IMR-90 (cell line): ENCODE measurements at regions not wholly inside any gene's neighbourhood (a gene's known extent, or its start where the extent isn't known, plus 50 kb on each side); places are given as distances from the start of the nearest gene placed in this dataset.

Experiments used
- ATAC-seq: fragments of 200-7000 bp; cut with Tn5 transposase; 2 replicates; pipeline ENCODE4 v1.9.1; 2020; ENCODE audit warnings: low read depth, mild to moderate bottlenecking, moderate library complexity
- BruUV-seq: library from RNA; stranded (reverse); fragments of 400-500 nt; replicated peaks from 2 replicates; lab custom pipeline; 2021; lab: Mats Ljungman, UMichigan
- CTCF ChIA-PET: fragments of 300-600 bp; formaldehyde crosslinking; extraction: SDS; loops from one replicate; lab custom pipeline; 2021; ENCODE audit warnings: antibody characterized with exemption; lab: Yijun Ruan, JAX
- POLR2A ChIA-PET: fragments of 300-600 bp; sonication (Branson Sonifier 250); formaldehyde crosslinking; loops from one replicate; lab custom pipeline; 2022; ENCODE audit warnings: antibody characterized with exemption; ENCODE audit not compliant: unreplicated experiment; lab: Charles Lee
- DNase-seq: peaks from one replicate; pipeline ENCODE4 v3.0.0; 2013
- H2AFZ ChIP-seq: replicated peaks from 2 replicates; pipeline ENCODE3; 2013; ENCODE audit warnings: low read length, mild to moderate bottlenecking; ENCODE audit not compliant: poor library complexity
- H2AK5ac ChIP-seq: 2 replicates; pipeline ENCODE4 v1.6.1; 2013; ENCODE audit warnings: low read depth, low read length, inconsistent platforms
- H2AK9ac ChIP-seq: replicated peaks from 2 replicates; pipeline ENCODE3; 2013; ENCODE audit warnings: mild to moderate bottlenecking, low read depth, low read length, moderate library complexity; ENCODE audit not compliant: poor library complexity
- H2BK120ac ChIP-seq: 2 replicates; pipeline ENCODE4 v1.6.1; 2013; ENCODE audit warnings: low read depth, low read length, inconsistent platforms
- H2BK15ac ChIP-seq: 3 replicates; pipeline ENCODE4 v1.6.1; 2013; ENCODE audit warnings: low read depth, low read length, inconsistent platforms
- H2BK20ac ChIP-seq: 2 replicates; pipeline ENCODE4 v1.6.1; 2013; ENCODE audit warnings: low read depth, mild to moderate bottlenecking, inconsistent platforms, low read length, moderate library complexity
- H2BK5ac ChIP-seq: 2 replicates; pipeline ENCODE4 v1.6.1; 2013; ENCODE audit warnings: mild to moderate bottlenecking, low read depth, low read length, inconsistent platforms; ENCODE audit not compliant: poor library complexity, severe bottlenecking
- H3K14ac ChIP-seq: replicated peaks from 2 replicates; pipeline ENCODE4 v1.6.1; 2013; ENCODE audit warnings: low read depth, low read length, inconsistent platforms
- H3K18ac ChIP-seq: 2 replicates; pipeline ENCODE4 v1.6.1; 2013; ENCODE audit warnings: low read depth, low read length, control low read depth
- H3K23ac ChIP-seq: 2 replicates; pipeline ENCODE4 v1.6.1; 2013; ENCODE audit warnings: low read depth, low read length, inconsistent platforms
- H3K27ac ChIP-seq: 2 replicates; pipeline ENCODE4 v1.5.1; 2013; ENCODE audit warnings: mild to moderate bottlenecking, control low read depth, low read length; ENCODE audit not compliant: insufficient read depth
- H3K27me3 ChIP-seq: 2 replicates; pipeline ENCODE4 v1.6.1; 2013; ENCODE audit warnings: low read length; ENCODE audit not compliant: control insufficient read depth, insufficient read depth
- H3K36me3 ChIP-seq: 2 replicates; pipeline ENCODE4 v1.6.1; 2013; ENCODE audit warnings: low read length, mixed read lengths; ENCODE audit not compliant: control insufficient read depth, insufficient read depth
- H3K4ac ChIP-seq: 2 replicates; pipeline ENCODE4 v1.6.1; 2013; ENCODE audit warnings: low read depth, low read length, inconsistent platforms
- H3K4me1 ChIP-seq: 2 replicates; pipeline ENCODE4 v1.6.1; 2013; ENCODE audit warnings: low read length, mixed read lengths; ENCODE audit not compliant: control insufficient read depth, insufficient read depth
- H3K4me2 ChIP-seq: 2 replicates; pipeline ENCODE4 v1.6.1; 2013; ENCODE audit warnings: low read depth, mild to moderate bottlenecking, control low read depth, low read length, moderate library complexity
- H3K4me3 ChIP-seq: 2 replicates; pipeline ENCODE4 v1.5.1; 2013; ENCODE audit warnings: low read depth, mild to moderate bottlenecking, control low read depth, low read length, moderate library complexity; ENCODE audit not compliant: insufficient read depth
- H3K56ac ChIP-seq: 2 replicates; pipeline ENCODE4 v1.6.1; 2013; ENCODE audit warnings: low read length, inconsistent platforms; ENCODE audit not compliant: insufficient read depth; ENCODE audit errors: extremely low read depth
- H3K79me1 ChIP-seq, 2 experiments: 2 replicates each; pipeline ENCODE4 v1.6.1; 2013; ENCODE audit warnings: low read length in 2 of 2, inconsistent platforms in 1 of 2, low read depth in 1 of 2
- H3K9ac ChIP-seq: 2 replicates; pipeline ENCODE4 v1.6.1; 2013; ENCODE audit warnings: low read depth, low read length, control low read depth
- H3K9me1 ChIP-seq: 2 replicates; pipeline ENCODE4 v1.6.1; 2013; ENCODE audit warnings: low read length, inconsistent platforms; ENCODE audit not compliant: insufficient read depth
- H3K9me3 ChIP-seq: 2 replicates; pipeline ENCODE4 v1.6.1; 2013; ENCODE audit warnings: low read length; ENCODE audit not compliant: control insufficient read depth, insufficient read depth
- H4K20me1 ChIP-seq: 2 replicates; pipeline ENCODE4 v1.6.1; 2013; ENCODE audit warnings: low read length, inconsistent platforms; ENCODE audit not compliant: insufficient read depth
- H4K5ac ChIP-seq: 2 replicates; pipeline ENCODE4 v1.6.1; 2013; ENCODE audit warnings: mild to moderate bottlenecking, low read depth, low read length, control low read depth
- H4K8ac ChIP-seq, 2 experiments: 2 replicates each; pipeline ENCODE4 v1.6.1; 2013; ENCODE audit warnings: low read depth in 2 of 2, low read length in 2 of 2, control low read depth in 1 of 2, inconsistent platforms in 1 of 2
- H4K91ac ChIP-seq: 2 replicates; pipeline ENCODE4 v1.6.1; 2013; ENCODE audit warnings: low read depth, low read length, inconsistent platforms; ENCODE audit not compliant: insufficient read depth
- BHLHE40 ChIP-seq: fragments of 150-350 bp; IDR thresholded peaks from 2 replicates; pipeline ENCODE4 v1.6.1; 2016; ENCODE audit warnings: mild to moderate bottlenecking, low read depth, low read length
- CEBPB ChIP-seq: IDR thresholded peaks from 2 replicates; pipeline ENCODE4 v1.6.1; 2012; ENCODE audit warnings: low read depth, low read length, improper control_type of control experiment
- CHD1 ChIP-seq: IDR thresholded peaks from 2 replicates; pipeline ENCODE4 v1.6.1; 2012; ENCODE audit warnings: low read depth, low read length, improper control_type of control experiment
- FOS ChIP-seq: fragments of 150-350 bp; IDR thresholded peaks from 2 replicates; pipeline ENCODE4 v1.6.1; 2016; ENCODE audit warnings: low read depth, low read length
- MAFK ChIP-seq: IDR thresholded peaks from 2 replicates; pipeline ENCODE4 v1.6.1; 2012; ENCODE audit warnings: low read depth, low read length, improper control_type of control experiment
- MAZ ChIP-seq: IDR thresholded peaks from 2 replicates; pipeline ENCODE4 v1.6.1; 2012; ENCODE audit warnings: low read depth, mild to moderate bottlenecking, low read length, improper control_type of control experiment, moderate library complexity, borderline replicate concordance
- MXI1 ChIP-seq: IDR thresholded peaks from 2 replicates; pipeline ENCODE4 v1.6.1; 2012; ENCODE audit warnings: low read depth, mild to moderate bottlenecking, low read length, moderate library complexity, borderline replicate concordance
- NFE2L2 ChIP-seq: fragments of 150-350 bp; IDR thresholded peaks from 2 replicates; pipeline ENCODE4 v1.6.1; 2016; ENCODE audit warnings: low read depth, mild to moderate bottlenecking, low read length
- POLR2A ChIP-seq: IDR thresholded peaks from 2 replicates; pipeline ENCODE4 v1.6.1; 2012; ENCODE audit warnings: mild to moderate bottlenecking, low read depth, low read length
- RAD21 ChIP-seq: IDR thresholded peaks from 2 replicates; pipeline ENCODE4 v1.6.1; 2012; ENCODE audit warnings: low read length, improper control_type of control experiment
- RCOR1 ChIP-seq: IDR thresholded peaks from 2 replicates; pipeline ENCODE4 v1.6.1; 2012; ENCODE audit warnings: mild to moderate bottlenecking, low read length, improper control_type of control experiment; ENCODE audit not compliant: insufficient replicate concordance
- RFX5 ChIP-seq: IDR thresholded peaks from 2 replicates; pipeline ENCODE4 v1.8.0; 2012; ENCODE audit warnings: low read depth, mild to moderate bottlenecking, low read length, moderate library complexity
- SMC3 ChIP-seq: fragments of 150-350 bp; IDR thresholded peaks from 2 replicates; pipeline ENCODE4 v1.6.1; 2016; ENCODE audit warnings: low read depth, mild to moderate bottlenecking, antibody characterized with exemption, low read length, moderate library complexity
- WGBS, 2 experiments: methylation state at CpG; one replicate each; pipeline versions ENCODE4 v1.1.5 to v1.1.7; 2013; ENCODE audit warnings: missing lambda C conversion rate in 2 of 2; ENCODE audit not compliant: insufficient read length in 1 of 2; ENCODE audit errors: extremely low coverage in 2 of 2; 5-methylcytosine and 5-hydroxymethylcytosine counted together
- dilution Hi-C: fragments of 300-500 bp; cut with HindIII; formaldehyde crosslinking; loops from one replicate; pipeline ENCODE4 v1.14.3; 2018; ENCODE audit warnings: low sequenced_read_pairs; ENCODE audit not compliant: unreplicated experiment
- in situ Hi-C: fragments of 300-500 bp; cut with MboI; formaldehyde crosslinking; loops from 3 replicates; pipeline ENCODE4 v1.14.3; 2019; ENCODE audit warnings: low sequenced_read_pairs, inconsistent platforms, mixed read lengths
- intact Hi-C: fragments of 100-400 bp; cut with micrococcal nuclease; formaldehyde crosslinking; loops from 2 replicates; pipeline ENCODE4 v1.10.0; 2022
- TF ChIP-seq, protein P1 (sequence below): conservative IDR thresholded peaks from 2 replicates; pipeline ENCODE4 v1.5.1; 2012; ENCODE audit warnings: mild to moderate bottlenecking, low read depth, low read length, improper control_type of control experiment
- TF ChIP-seq, protein P2 (sequence below): fragments of 150-350 bp; IDR thresholded peaks from 2 replicates; pipeline ENCODE4 v1.6.1; 2017; ENCODE audit warnings: mild to moderate bottlenecking, antibody characterized with exemption, low read length, low read depth
- TF ChIP-seq, protein P3 (sequence below): fragments of 150-350 bp; IDR thresholded peaks from 2 replicates; pipeline ENCODE4 v1.6.1; 2016; ENCODE audit warnings: low read depth, mild to moderate bottlenecking, low read length, moderate library complexity, borderline replicate concordance

DNA sequence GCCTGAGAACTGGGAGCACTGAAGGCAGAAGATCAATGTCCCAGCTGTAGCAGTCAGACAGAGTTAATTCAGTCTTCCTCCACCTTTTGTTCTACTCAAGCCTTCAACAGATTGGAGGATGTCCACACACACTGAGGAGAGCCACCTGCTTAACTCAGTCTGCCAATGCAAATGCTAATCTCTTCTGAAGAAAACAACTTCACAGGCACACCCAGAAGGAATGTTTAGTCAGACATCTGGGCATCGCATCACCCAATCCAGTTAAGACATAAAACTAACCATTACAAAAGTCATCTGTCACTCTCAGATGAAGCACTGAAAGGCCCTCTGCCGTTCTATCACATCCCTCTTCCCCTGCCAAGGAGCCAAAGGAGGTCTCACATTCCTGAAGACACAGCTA lies 173.7 kb downstream of the CENPC start:
- H3K14ac ChIP-seq: no peak overlapping the region
- no peak overlapping the region for H3K23ac ChIP-seq
- H2AK9ac ChIP-seq: no peak overlapping the region
- H2BK120ac ChIP-seq: no peak overlapping the region
- no peaks in the 10 kb centered on the region for H3K4me1 ChIP-seq
- WGBS, 2 experiments: no CpG with 5 or more reads among the region's 2 CpGs
- no peak overlapping the region for H3K4me3 ChIP-seq
- H4K20me1 ChIP-seq: no peaks in the 10 kb centered on the region
- no TSS peak for BruUV-seq
- H3K27ac ChIP-seq: no peak overlapping the region
- no peaks in the 10 kb centered on the region for H3K9me3 ChIP-seq
- no peak for TF ChIP-seq CEBPB
- no peak for TF ChIP-seq CHD1
- TF ChIP-seq, protein P1, sequence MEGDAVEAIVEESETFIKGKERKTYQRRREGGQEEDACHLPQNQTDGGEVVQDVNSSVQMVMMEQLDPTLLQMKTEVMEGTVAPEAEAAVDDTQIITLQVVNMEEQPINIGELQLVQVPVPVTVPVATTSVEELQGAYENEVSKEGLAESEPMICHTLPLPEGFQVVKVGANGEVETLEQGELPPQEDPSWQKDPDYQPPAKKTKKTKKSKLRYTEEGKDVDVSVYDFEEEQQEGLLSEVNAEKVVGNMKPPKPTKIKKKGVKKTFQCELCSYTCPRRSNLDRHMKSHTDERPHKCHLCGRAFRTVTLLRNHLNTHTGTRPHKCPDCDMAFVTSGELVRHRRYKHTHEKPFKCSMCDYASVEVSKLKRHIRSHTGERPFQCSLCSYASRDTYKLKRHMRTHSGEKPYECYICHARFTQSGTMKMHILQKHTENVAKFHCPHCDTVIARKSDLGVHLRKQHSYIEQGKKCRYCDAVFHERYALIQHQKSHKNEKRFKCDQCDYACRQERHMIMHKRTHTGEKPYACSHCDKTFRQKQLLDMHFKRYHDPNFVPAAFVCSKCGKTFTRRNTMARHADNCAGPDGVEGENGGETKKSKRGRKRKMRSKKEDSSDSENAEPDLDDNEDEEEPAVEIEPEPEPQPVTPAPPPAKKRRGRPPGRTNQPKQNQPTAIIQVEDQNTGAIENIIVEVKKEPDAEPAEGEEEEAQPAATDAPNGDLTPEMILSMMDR: no peak
- TF ChIP-seq FOS: no peak
- no peak for TF ChIP-seq POLR2A
- no peak for TF ChIP-seq MAZ
- TF ChIP-seq, protein P2, sequence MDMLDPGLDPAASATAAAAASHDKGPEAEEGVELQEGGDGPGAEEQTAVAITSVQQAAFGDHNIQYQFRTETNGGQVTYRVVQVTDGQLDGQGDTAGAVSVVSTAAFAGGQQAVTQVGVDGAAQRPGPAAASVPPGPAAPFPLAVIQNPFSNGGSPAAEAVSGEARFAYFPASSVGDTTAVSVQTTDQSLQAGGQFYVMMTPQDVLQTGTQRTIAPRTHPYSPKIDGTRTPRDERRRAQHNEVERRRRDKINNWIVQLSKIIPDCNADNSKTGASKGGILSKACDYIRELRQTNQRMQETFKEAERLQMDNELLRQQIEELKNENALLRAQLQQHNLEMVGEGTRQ: no peak
- no peak for TF ChIP-seq RAD21
- TF ChIP-seq MAFK: no peak
- TF ChIP-seq RFX5: no peak
- TF ChIP-seq RCOR1: no peak
- TF ChIP-seq, protein P3, sequence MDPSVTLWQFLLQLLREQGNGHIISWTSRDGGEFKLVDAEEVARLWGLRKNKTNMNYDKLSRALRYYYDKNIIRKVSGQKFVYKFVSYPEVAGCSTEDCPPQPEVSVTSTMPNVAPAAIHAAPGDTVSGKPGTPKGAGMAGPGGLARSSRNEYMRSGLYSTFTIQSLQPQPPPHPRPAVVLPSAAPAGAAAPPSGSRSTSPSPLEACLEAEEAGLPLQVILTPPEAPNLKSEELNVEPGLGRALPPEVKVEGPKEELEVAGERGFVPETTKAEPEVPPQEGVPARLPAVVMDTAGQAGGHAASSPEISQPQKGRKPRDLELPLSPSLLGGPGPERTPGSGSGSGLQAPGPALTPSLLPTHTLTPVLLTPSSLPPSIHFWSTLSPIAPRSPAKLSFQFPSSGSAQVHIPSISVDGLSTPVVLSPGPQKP: no peak
- TF ChIP-seq MXI1: no peak
- no peak for TF ChIP-seq NFE2L2
- TF ChIP-seq BHLHE40: no peak
- no peak for TF ChIP-seq SMC3
- no peaks in the 10 kb centered on the region for H3K79me1 ChIP-seq
- no peak overlapping the region for H3K9ac ChIP-seq
- H2BK15ac ChIP-seq: no peak overlapping the region
- DNase-seq: no peak
- ChIA-PET POLR2A (no interaction called here), CTCF (no interaction called here)
- H3K18ac ChIP-seq: no peak overlapping the region
- no peak overlapping the region for H4K8ac ChIP-seq
- H3K9me1 ChIP-seq: no peaks in the 10 kb centered on the region
- H4K5ac ChIP-seq: no peak overlapping the region
- no peak overlapping the region for H4K91ac ChIP-seq
- intact Hi-C loops: no loop called here
- in situ Hi-C loops: no loop called here
- no peak overlapping the region for H2BK20ac ChIP-seq
- no peak overlapping the region for H2AK5ac ChIP-seq
- H3K27me3 ChIP-seq: no peaks in the 10 kb centered on the region
- H2AFZ ChIP-seq: no peak overlapping the region
- no peak overlapping the region for H3K4ac ChIP-seq
- ATAC-seq: no peak
- no peak overlapping the region for H3K4me2 ChIP-seq
- H3K36me3 ChIP-seq: no peaks in the 10 kb centered on the region
- dilution Hi-C loops: no loop called here
- no peak overlapping the region for H3K56ac ChIP-seq
- no peak overlapping the region for H2BK5ac ChIP-seq
